Body of pancreas (tissue), 4 donors: ENCODE measurements at regions not wholly inside any gene's neighbourhood (a gene's known extent, or its start where the extent isn't known, plus 50 kb on each side); places are given as distances from the start of the nearest gene placed in this dataset.

Experiments
- ATAC-seq: fragments of 150-250 bp; one replicate; pipeline ENCODE4 v1.9.1; 2016
- DNase-seq, 4 donors: peaks; one replicate each; pipeline ENCODE4 v3.0.0-alpha.2; 2019
- H3K27ac ChIP-seq, 4 donors: fragments of 200-600 bp; sonication (generic); 1 replicate in 3 of 4; 2 replicates in 1 of 4; pipeline versions ENCODE4 v1.5.1 to v1.6.1; 2016 to 2019; ENCODE audit warnings: mild to moderate bottlenecking in 1 of 4, mixed read lengths in 1 of 4, moderate library complexity in 1 of 4
- H3K27me3 ChIP-seq, 2 donors: fragments of 200-600 bp; sonication (generic); one replicate each; pipeline ENCODE4 v1.6.0; 2016; ENCODE audit warnings: mild to moderate bottlenecking in 1 of 2
- H3K36me3 ChIP-seq, 2 donors: fragments of 200-600 bp; sonication (generic); replicated peaks in 1 of 2; 2 replicates each; pipeline ENCODE4 v1.5.1; 2016; ENCODE audit warnings: low read depth in 2 of 2; ENCODE audit not compliant: insufficient read depth in 1 of 2
- H3K4me1 ChIP-seq: fragments of 200-600 bp; sonication (generic); one replicate; pipeline ENCODE4 v1.6.0; 2016
- H3K4me3 ChIP-seq, 2 donors: fragments of 200-600 bp; sonication (generic); 1 replicate in 1 of 2; 2 replicates in 1 of 2; pipeline ENCODE4 v1.5.1; 2016 to 2019
- H3K9me3 ChIP-seq, 3 donors: fragments of 200-600 bp; sonication (generic); 1 replicate in 2 of 3; 2 replicates in 1 of 3; pipeline ENCODE4 v1.5.1; 2016
- POLR2A ChIP-seq, 3 donors: fragments of 450-650 bp; IDR thresholded peaks; one replicate each; pipeline ENCODE4 v1.6.1; 2016; ENCODE audit warnings: antibody characterized with exemption in 3 of 3, mild to moderate bottlenecking in 2 of 3
- WGBS, 2 donors: methylation state at CpG; one replicate each; pipeline ENCODE4 v1.1.5; 2017; 5-methylcytosine and 5-hydroxymethylcytosine counted together
- intact Hi-C: fragments of 100-400 bp; cut with DNase I; formaldehyde crosslinking; loops from one replicate; pipeline ENCODE4 v1.15.1; 2023
- TF ChIP-seq, protein P1 (sequence below), 7 experiments: fragments of 450-650 bp in 4 of 7; fragments of 200-600 bp in 3 of 7; sonication (generic) in 3 of 7; IDR thresholded peaks; one replicate each; pipeline ENCODE4 v1.5.1; 2016 to 2019; ENCODE audit warnings: antibody characterized with exemption in 7 of 7

DNA sequence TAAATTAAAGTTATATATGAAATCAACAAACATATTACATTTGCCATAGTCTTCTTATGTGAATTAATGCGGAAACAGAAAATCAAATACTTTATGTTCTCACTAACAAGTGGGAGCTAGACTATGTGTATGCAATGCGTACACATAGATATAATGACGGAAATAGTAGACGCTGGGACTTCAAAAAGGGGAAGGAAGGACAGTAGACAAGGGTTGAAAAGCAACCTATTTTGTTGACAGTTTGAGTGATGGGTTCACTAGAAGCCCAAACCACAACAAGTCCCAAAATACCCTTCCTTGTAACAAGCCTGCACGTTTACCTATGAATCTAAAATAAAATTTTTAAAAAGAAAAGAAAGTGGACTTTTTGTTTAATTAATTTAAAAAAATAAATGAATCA lies 430.8 kb upstream of the CNTN5 start:
- Histone ChIP-seq H3K4me3 (no peak overlapping the region), H3K4me1 (no peaks in the 10 kb centered on the region), H3K27ac (no peak overlapping the region), H3K27me3 (no peaks in the 10 kb centered on the region), H3K9me3 (no peaks in the 10 kb centered on the region), H3K36me3 (no peaks in the 10 kb centered on the region)
- intact Hi-C loops, result no loop called here
- WGBS, 2 donors, result 41 to 59% methylated on average over 5 of the region's 5 CpGs
- DNase-seq (no peak), ATAC-seq (no peak)
- TF ChIP-seq POLR2A (IDR thresholded peaks at IDR 0.05), result no peak
- TF ChIP-seq, protein P1, sequence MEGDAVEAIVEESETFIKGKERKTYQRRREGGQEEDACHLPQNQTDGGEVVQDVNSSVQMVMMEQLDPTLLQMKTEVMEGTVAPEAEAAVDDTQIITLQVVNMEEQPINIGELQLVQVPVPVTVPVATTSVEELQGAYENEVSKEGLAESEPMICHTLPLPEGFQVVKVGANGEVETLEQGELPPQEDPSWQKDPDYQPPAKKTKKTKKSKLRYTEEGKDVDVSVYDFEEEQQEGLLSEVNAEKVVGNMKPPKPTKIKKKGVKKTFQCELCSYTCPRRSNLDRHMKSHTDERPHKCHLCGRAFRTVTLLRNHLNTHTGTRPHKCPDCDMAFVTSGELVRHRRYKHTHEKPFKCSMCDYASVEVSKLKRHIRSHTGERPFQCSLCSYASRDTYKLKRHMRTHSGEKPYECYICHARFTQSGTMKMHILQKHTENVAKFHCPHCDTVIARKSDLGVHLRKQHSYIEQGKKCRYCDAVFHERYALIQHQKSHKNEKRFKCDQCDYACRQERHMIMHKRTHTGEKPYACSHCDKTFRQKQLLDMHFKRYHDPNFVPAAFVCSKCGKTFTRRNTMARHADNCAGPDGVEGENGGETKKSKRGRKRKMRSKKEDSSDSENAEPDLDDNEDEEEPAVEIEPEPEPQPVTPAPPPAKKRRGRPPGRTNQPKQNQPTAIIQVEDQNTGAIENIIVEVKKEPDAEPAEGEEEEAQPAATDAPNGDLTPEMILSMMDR (IDR thresholded peaks at IDR 0.05), result no peak

DNA sequence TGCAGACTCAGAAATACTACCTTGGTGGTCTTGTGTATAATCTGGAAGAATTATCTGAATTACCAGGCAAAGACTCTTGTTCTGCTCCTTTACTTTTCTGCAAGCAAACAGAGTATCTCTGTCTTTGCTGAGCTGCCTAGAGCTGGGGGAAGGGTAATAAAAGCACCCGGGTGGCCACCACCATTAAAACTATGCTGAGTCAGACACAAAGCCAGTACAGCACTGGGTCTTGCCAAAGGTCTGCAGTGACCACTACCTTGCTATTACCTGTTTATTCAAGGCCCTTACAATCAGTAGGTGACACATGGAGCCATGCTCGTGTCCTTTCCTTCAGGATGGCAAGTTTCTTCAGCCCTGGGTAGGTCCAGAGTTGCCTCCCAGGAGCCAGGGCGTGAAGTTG lies 420.6 kb upstream of the CNTN5 start:
- no peak for TF ChIP-seq POLR2A (IDR thresholded peaks at IDR 0.05)
- TF ChIP-seq, protein P1 (IDR thresholded peaks at IDR 0.05), result no peak
- intact Hi-C loops, result no loop called here
- Histone ChIP-seq H3K27ac (no peak overlapping the region), H3K9me3 (no peaks in the 10 kb centered on the region), H3K4me3 (no peak overlapping the region), H3K27me3 (no peaks in the 10 kb centered on the region), H3K36me3 (no peaks in the 10 kb centered on the region), H3K4me1 (no peaks in the 10 kb centered on the region)
- 52 to 71% methylated on average over 3 of the region's 3 CpGs for WGBS, 2 donors
- no peak for ATAC-seq
- DNase-seq, result no peak

GRCh38 chr11:98600786-98601773 lies 419.7 kb upstream of the CNTN5 start:
- H3K27me3 ChIP-seq, result no peaks in the 10 kb centered on the region
- ATAC-seq (no peak), DNase-seq (no peak)
- H3K36me3 ChIP-seq, result no peaks in the 10 kb centered on the region
- no peak overlapping the region for H3K27ac ChIP-seq
- TF ChIP-seq, protein P1 (IDR thresholded peaks at IDR 0.05), result no peak
- no peak for TF ChIP-seq POLR2A (IDR thresholded peaks at IDR 0.05)
- no peaks in the 10 kb centered on the region for H3K4me1 ChIP-seq
- no peaks in the 10 kb centered on the region for H3K9me3 ChIP-seq
- 57 to 72% methylated on average over 8 of the region's 8 CpGs for WGBS, 2 donors
- intact Hi-C loops, result no loop called here
- H3K4me3 ChIP-seq, result no peak overlapping the region

DNA sequence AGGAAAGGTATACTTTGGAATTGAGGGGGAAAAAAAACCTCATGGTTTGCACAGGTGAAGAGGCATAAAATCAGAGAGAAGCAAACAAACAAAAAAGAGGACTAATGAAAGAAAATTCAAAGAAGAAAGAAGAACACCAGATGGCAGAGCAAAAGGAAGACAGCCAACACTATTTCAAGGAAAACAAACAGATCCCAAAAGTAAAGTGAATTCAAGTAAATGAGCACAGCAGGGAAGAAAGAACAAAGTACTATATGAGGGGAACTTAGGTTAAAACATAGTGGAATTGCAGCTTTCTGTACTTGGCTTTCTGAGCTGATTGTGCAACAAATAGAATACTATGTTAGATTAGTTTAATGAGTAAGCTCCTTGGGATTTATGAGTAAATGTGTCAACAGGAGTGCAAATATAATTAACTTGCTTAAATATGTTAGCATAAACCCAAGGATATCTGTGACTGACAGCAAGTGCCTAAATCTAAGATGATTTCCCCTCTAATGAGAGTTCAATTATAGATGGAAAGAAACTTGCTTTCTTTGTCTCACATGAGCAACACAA lies 404.6 kb upstream of the CNTN5 start:
- DNase-seq (no peak), ATAC-seq (no peak)
- Histone ChIP-seq H3K9me3 (no peaks in the 10 kb centered on the region), H3K36me3 (no peaks in the 10 kb centered on the region), H3K27me3 (no peaks in the 10 kb centered on the region), H3K27ac (no peak overlapping the region), H3K4me3 (no peak overlapping the region), H3K4me1 (no peaks in the 10 kb centered on the region)
- TF ChIP-seq, protein P1 (IDR thresholded peaks at IDR 0.05), result no peak
- TF ChIP-seq POLR2A (IDR thresholded peaks at IDR 0.05), result no peak
- intact Hi-C loops, result no loop called here
